ENCODE measurements at regions not wholly inside any gene's neighbourhood (a gene's known extent, or its start where the extent isn't known, plus 50 kb on each side); places are given as distances from the start of the nearest gene placed in this dataset.

DNA sequence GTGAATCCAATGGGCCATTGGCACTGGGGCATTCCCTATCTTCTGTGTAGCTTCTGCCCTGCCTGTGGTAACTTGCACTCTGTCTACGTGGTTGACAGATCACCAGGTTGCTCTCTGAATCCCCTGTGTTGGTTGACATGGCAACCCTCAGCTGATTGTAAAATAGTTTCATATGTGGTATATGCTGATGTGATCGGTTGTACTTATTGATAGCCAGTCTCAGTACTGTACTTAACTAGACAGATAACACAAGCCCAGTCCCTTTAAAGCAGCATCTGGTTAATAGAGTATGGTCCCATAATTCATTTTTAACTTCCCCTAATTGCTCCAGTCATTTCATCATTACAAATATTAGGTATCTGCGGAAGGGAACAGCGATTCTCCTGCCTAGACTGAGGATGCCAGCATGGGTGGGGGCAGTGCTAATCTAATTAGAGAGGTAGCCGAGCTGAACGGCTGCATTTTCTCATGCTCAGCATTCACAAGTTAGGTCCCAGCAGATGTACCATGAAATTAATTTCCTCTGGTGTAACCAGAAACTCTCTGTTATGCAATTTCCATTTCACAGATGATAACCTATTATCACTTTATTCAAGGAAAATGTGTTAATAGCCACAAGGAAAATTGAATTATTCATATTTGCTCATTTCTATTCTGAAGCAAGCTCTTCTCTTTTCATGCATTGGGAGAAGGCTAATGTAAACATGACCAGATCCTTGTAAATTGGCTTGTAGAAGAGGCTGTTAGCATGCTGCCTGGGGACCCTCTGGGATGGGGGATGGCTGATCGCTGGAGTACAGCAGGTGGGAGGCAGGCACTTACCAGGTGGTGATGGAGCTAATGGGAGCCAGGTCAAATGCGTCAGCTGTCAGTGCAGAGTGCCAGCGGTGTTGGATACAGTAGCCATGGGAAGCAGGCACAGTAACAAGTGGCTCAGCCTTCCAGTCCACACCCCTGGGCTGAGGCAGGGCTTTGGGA lies 608.3 kb downstream of the GALR1 start:
- Mint-ChIP-seq H3K9me3 (ENCODE audit: low read depth) (no peaks in the 10 kb centered on the region), H3K27ac (no peak overlapping the region), H3K36me3 (ENCODE audit: low read depth) (no peaks in the 10 kb centered on the region), H3K4me1 (no peaks in the 10 kb centered on the region), H3K27me3 (no peaks in the 10 kb centered on the region), H3K4me3 (no peak overlapping the region)
- CTCF ChIA-PET = no interaction called here
- intact Hi-C loops (cut with DNase I, micrococcal nuclease) = no loop called here
- no peak for ATAC-seq
- no peak for DNase-seq
- POLR2A ChIA-PET = no interaction called here

DNA sequence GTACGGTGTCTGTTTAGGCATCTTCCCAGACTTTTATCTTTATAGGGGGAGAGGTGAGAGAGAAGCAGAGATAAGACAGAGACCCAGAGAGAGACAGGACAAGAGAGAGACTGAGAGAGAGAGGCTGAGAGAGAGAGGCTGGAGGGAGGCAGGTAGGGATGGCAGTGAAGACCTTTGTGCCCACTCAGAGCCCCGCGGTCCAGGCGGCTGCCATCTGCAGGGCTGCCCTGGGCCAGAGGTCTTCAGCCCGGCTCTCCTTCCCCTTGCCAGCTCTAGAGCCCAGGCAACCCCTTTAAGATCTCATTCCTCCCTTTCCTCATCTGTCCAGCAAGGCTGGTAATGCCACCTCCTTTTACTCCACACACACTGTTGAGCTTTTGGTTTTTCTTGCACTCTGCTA lies 610.0 kb downstream of the GALR1 start:
- intact Hi-C loops (cut with DNase I, micrococcal nuclease) = no loop called here
- no peak for DNase-seq
- Mint-ChIP-seq H3K36me3 (ENCODE audit: low read depth) (no peaks in the 10 kb centered on the region), H3K9me3 (ENCODE audit: low read depth) (no peaks in the 10 kb centered on the region), H3K4me3 (no peak overlapping the region), H3K27ac (no peak overlapping the region), H3K4me1 (no peaks in the 10 kb centered on the region), H3K27me3 (no peaks in the 10 kb centered on the region)
- no peak for ATAC-seq
- POLR2A ChIA-PET = no interaction called here
- CTCF ChIA-PET = interaction anchor here (0.8 kb wide), 1 partner anchor 354 kb away, joined by 3 read pairs; no protein-coding TSS in a partner anchor

DNA sequence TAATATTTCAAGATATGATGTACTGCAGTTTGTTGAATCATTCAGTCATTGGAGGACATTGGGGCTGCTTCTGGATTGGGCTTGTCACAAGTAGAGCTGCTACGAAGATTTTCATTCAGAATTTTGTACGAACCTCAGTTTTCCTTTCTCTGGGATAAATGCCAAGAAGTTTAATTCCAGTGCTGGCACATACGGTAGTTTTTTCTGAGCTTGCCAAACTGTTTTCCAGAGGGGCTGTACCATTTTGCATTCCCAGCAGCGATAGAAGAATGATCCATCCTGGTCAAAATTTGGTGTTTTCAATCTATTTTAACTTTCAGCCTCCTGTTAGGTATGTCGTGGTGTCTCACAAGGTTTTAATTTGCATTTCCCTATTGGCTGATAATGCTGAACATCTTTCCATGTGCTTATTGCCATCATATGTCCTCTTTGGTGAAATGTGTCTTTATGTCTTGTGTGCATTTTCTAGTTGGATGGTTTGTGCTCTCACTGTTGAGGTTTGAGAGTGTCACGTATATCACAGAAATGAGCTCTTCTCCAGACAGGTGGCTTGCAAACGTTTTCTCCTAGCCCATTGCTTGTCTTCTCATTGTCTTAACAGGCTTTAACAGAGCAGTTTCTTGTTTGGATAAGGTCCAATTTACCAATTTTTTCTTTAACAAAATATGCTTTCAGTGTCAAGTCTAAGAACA lies 612.6 kb downstream of the GALR1 start:
- Mint-ChIP-seq H3K4me3 (no peak overlapping the region), H3K27ac (no peak overlapping the region), H3K9me3 (ENCODE audit: low read depth) (no peaks in the 10 kb centered on the region), H3K4me1 (no peaks in the 10 kb centered on the region), H3K36me3 (ENCODE audit: low read depth) (no peaks in the 10 kb centered on the region), H3K27me3 (no peaks in the 10 kb centered on the region)
- no peak for DNase-seq
- ATAC-seq = no peak
- ChIA-PET POLR2A (no interaction called here), CTCF (no interaction called here)
- intact Hi-C loops (cut with DNase I, micrococcal nuclease) = no loop called here

DNA sequence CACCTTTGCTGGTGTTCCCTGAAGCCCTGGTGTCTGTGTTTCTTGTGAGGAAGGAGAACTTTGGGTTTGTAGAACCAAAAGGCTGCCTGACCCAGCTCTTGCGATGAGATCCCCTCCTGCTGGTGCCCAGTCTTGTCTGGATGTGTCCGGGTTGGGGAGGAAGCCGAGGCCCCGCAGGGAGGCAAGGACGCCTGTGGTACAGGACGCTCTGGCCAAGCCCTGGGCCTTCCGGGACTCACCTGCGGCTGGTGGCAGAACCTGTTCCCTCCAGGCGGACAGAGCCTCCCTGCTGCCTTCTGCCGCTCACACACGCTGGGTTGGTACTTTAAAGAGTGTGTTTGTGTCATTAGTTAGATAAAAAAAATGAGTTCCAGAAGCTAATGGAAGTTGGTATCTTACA lies 616.2 kb downstream of the GALR1 start:
- ATAC-seq (no peak), DNase-seq (no peak)
- H3K4me3 Mint-ChIP-seq = no peak overlapping the region
- peaks cover 4% of the 10 kb centered on the region for H3K27me3 Mint-ChIP-seq
- H3K27ac Mint-ChIP-seq = no peak overlapping the region
- no peaks in the 10 kb centered on the region for H3K9me3 Mint-ChIP-seq (ENCODE audit: low read depth)
- H3K36me3 Mint-ChIP-seq (ENCODE audit: low read depth) = no peaks in the 10 kb centered on the region
- no peaks in the 10 kb centered on the region for H3K4me1 Mint-ChIP-seq
- POLR2A ChIA-PET = no interaction called here
- intact Hi-C loops (cut with DNase I, micrococcal nuclease) = no loop called here
- CTCF ChIA-PET = interaction anchor here (0.6 to 1.4 kb wide), 2 partner anchors 8 to 47 kb away, joined by 3 to 4 read pairs; no protein-coding TSS in a partner anchor

DNA sequence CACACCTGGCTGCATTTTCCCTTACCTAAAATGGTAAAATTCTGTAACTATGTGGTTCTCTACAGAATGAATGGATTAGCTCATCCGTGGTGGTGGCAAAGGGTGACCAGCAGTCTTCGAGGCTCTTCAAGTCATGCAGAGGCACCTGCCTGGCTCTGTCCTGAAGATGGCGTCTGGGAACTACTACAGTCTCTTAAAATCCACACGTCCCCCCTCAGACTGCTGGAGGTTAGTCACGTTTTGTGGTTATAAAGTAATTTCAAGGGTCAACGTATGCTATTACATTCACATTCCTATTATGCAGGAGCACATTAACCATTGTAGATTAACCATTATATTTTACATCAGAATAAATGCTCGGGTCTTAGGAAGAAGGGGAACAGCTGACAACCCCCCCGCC lies 616.7 kb downstream of the GALR1 start:
- no peak for DNase-seq

DNA sequence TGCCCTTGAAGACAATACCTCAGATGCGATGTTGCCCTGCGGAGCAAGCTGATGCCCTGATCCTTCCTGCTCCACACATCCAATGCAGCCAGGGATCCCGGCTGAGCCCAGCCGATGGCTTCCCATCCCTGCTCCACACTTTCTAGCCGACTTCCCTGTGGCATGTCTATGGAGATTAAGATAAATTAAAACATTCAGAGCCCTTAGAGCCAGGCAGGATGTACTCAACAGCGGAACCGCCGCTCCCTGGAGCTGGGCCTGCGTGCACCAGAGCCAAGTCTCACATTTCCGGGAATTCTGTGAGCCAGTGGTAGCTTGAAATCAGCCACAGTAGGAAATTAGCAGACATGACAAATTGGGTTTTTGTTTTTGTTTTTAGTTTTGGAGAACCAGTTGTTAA lies 620.6 kb downstream of the GALR1 start:
- intact Hi-C loops (cut with DNase I, micrococcal nuclease) = no loop called here
- no peak overlapping the region for H3K27ac Mint-ChIP-seq
- no peak overlapping the region for H3K4me3 Mint-ChIP-seq
- no peak for ATAC-seq
- ChIA-PET CTCF (no interaction called here), POLR2A (no interaction called here)
- no peak for DNase-seq
- H3K9me3 Mint-ChIP-seq (ENCODE audit: low read depth) = no peaks in the 10 kb centered on the region
- no peaks in the 10 kb centered on the region for H3K36me3 Mint-ChIP-seq (ENCODE audit: low read depth)
- H3K27me3 Mint-ChIP-seq = peaks cover 4% of the 10 kb centered on the region
- H3K4me1 Mint-ChIP-seq = no peaks in the 10 kb centered on the region

More for the DNA sequence above, 616.7 kb downstream of the GALR1 start:
- Mint-ChIP-seq H3K36me3 (ENCODE audit: low read depth) (no peaks in the 10 kb centered on the region), H3K9me3 (ENCODE audit: low read depth) (no peaks in the 10 kb centered on the region), H3K4me1 (no peaks in the 10 kb centered on the region), H3K27me3 (peaks cover 4% of the 10 kb centered on the region), H3K4me3 (no peak overlapping the region), H3K27ac (no peak overlapping the region)
- ChIA-PET CTCF (interaction anchor here (0.6 kb wide), 1 partner anchor 46 kb away, joined by 3 read pairs; no protein-coding TSS in a partner anchor), POLR2A (no interaction called here)
- intact Hi-C loops (cut with DNase I, micrococcal nuclease) = no loop called here
- no peak for ATAC-seq

GRCh38 chr18:77870894-77871293 lies 621.2 kb downstream of the GALR1 start:
- Mint-ChIP-seq H3K27ac (no peak overlapping the region), H3K4me1 (no peaks in the 10 kb centered on the region), H3K36me3 (ENCODE audit: low read depth) (no peaks in the 10 kb centered on the region), H3K27me3 (peaks cover 4% of the 10 kb centered on the region), H3K9me3 (ENCODE audit: low read depth) (no peaks in the 10 kb centered on the region), H3K4me3 (no peak overlapping the region)
- ATAC-seq (no peak), DNase-seq (no peak)
- ChIA-PET CTCF (interaction anchor here (0.6 kb wide), 1 partner anchor 651 kb away, joined by 3 read pairs; no protein-coding TSS in a partner anchor), POLR2A (no interaction called here)
- intact Hi-C loops (cut with DNase I, micrococcal nuclease) = no loop called here

DNA sequence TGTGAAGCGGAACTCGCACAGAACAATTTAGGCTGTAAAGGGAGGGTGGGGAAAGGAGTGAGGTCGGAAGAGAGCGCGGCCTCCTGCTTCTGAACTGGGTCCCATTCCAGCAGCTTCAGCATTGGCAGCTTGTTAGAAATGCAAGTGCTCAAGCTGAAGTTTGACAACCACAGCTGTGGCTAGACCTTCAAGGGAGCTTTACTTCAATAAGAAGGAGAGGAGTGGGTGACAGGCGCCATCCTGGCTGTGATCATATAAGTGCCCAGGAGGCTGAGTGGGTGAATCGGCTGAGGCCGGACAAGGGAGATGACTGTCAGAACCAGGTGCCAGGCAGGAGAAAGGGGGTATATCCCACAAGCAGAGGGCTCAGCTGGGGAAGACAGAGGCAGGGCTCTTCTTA lies 622.5 kb downstream of the GALR1 start:
- H3K36me3 Mint-ChIP-seq (ENCODE audit: low read depth) = no peaks in the 10 kb centered on the region
- CTCF ChIA-PET = no interaction called here
- no peak overlapping the region for H3K4me3 Mint-ChIP-seq
- no peak overlapping the region for H3K27ac Mint-ChIP-seq
- no peak for ATAC-seq
- POLR2A ChIA-PET = no interaction called here
- peaks cover 4% of the 10 kb centered on the region for H3K27me3 Mint-ChIP-seq
- no peaks in the 10 kb centered on the region for H3K9me3 Mint-ChIP-seq (ENCODE audit: low read depth)
- intact Hi-C loops (cut with DNase I, micrococcal nuclease) = no loop called here
- no peaks in the 10 kb centered on the region for H3K4me1 Mint-ChIP-seq
- no peak for DNase-seq

GRCh38 chr18:77876319-77876865 lies 626.7 kb downstream of the GALR1 start:
- no peak overlapping the region for H3K4me3 Mint-ChIP-seq
- ChIA-PET POLR2A (no interaction called here), CTCF (no interaction called here)
- H3K36me3 Mint-ChIP-seq (ENCODE audit: low read depth) = no peaks in the 10 kb centered on the region
- H3K27me3 Mint-ChIP-seq = peaks cover 6% of the 10 kb centered on the region
- no peaks in the 10 kb centered on the region for H3K4me1 Mint-ChIP-seq
- DNase-seq = no peak
- no peak overlapping the region for H3K27ac Mint-ChIP-seq
- H3K9me3 Mint-ChIP-seq (ENCODE audit: low read depth) = no peaks in the 10 kb centered on the region
- ATAC-seq = no peak
- intact Hi-C loops (cut with DNase I, micrococcal nuclease) = no loop called here

- Mint-ChIP-seq H3K27me3 (peaks cover 11% of the 10 kb centered on the region), H3K4me1 (no peaks in the 10 kb centered on the region), H3K27ac (no peak overlapping the region), H3K36me3 (ENCODE audit: low read depth) (no peaks in the 10 kb centered on the region), H3K4me3 (no peak overlapping the region), H3K9me3 (ENCODE audit: low read depth) (no peaks in the 10 kb centered on the region)
- ATAC-seq (no peak), DNase-seq (no peak)
- intact Hi-C loops (cut with DNase I, micrococcal nuclease) = no loop called here
- POLR2A ChIA-PET = no interaction called here
- CTCF ChIA-PET = no interaction called here
Measured at GRCh38 chr18:77879829-77880228, 630.2 kb downstream of the GALR1 start.

DNA sequence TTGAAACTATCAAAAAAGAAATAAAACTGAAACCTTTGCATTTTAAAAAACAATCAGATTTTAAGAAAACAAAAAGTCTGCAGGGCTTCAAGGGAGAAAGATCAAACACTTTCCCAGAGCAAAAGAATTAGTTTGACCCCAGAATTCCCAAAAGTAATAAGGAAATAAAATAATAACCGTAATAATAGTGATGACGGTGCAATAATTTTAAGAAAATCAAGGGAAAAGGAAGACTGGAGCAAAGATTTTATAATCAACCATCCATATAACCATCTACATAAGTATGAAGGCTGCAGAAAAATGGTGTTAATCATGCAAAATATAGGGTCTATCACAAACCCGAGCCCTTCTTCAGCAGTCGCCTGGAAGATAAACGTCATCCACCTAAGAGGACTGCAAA lies 634.8 kb downstream of the GALR1 start:
- H3K36me3 Mint-ChIP-seq (ENCODE audit: low read depth) = no peaks in the 10 kb centered on the region
- ATAC-seq = no peak
- H3K27me3 Mint-ChIP-seq = peaks cover 14% of the 10 kb centered on the region
- intact Hi-C loops (cut with DNase I, micrococcal nuclease) = no loop called here
- ChIA-PET CTCF (interaction anchor here (1.0 kb wide), 1 partner anchor 15 kb away, joined by 3 read pairs; no protein-coding TSS in a partner anchor), POLR2A (no interaction called here)
- H3K27ac Mint-ChIP-seq = no peak overlapping the region
- H3K4me1 Mint-ChIP-seq = no peaks in the 10 kb centered on the region
- no peak overlapping the region for H3K4me3 Mint-ChIP-seq
- DNase-seq = no peak
- H3K9me3 Mint-ChIP-seq (ENCODE audit: low read depth) = no peaks in the 10 kb centered on the region

DNA sequence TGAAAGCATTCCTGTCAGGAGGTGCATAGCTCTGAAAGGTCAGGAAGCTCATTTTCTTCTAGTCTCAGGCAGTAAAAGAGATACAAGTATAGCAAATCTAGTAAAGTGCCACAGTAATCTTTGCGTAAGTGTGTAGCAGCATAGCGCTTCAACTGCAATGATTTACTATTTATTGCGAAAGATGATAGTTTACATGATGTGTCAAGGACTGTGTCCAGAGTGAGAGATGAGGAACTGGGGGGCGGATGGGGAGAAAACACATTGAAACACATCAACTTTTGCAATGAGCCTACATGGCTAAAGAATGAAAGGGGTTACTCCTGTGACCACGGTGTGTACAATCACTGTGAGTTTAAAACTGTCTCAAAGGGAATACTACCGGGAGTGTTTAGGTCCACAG lies 644.4 kb downstream of the GALR1 start:
- ChIA-PET POLR2A (no interaction called here), CTCF (no interaction called here)
- Mint-ChIP-seq H3K4me1 (no peaks in the 10 kb centered on the region), H3K27ac (no peak overlapping the region), H3K9me3 (ENCODE audit: low read depth) (no peaks in the 10 kb centered on the region), H3K4me3 (no peak overlapping the region), H3K36me3 (ENCODE audit: low read depth) (no peaks in the 10 kb centered on the region), H3K27me3 (peaks cover 13% of the 10 kb centered on the region)
- ATAC-seq = no peak
- intact Hi-C loops (cut with DNase I, micrococcal nuclease) = no loop called here
- DNase-seq = no peak
